IPS DF 4.7 (cell line): ENCODE measurements at regions not wholly inside any gene's neighbourhood (a gene's known extent, or its start where the extent isn't known, plus 50 kb on each side); places are given as distances from the start of the nearest gene placed in this dataset.

Experiments used
- DNase-seq: peaks from one replicate; pipeline ENCODE4 v3.0.0-alpha.2; 2013; ENCODE audit warnings: low spot score; ENCODE audit errors: extremely low read depth

DNA sequence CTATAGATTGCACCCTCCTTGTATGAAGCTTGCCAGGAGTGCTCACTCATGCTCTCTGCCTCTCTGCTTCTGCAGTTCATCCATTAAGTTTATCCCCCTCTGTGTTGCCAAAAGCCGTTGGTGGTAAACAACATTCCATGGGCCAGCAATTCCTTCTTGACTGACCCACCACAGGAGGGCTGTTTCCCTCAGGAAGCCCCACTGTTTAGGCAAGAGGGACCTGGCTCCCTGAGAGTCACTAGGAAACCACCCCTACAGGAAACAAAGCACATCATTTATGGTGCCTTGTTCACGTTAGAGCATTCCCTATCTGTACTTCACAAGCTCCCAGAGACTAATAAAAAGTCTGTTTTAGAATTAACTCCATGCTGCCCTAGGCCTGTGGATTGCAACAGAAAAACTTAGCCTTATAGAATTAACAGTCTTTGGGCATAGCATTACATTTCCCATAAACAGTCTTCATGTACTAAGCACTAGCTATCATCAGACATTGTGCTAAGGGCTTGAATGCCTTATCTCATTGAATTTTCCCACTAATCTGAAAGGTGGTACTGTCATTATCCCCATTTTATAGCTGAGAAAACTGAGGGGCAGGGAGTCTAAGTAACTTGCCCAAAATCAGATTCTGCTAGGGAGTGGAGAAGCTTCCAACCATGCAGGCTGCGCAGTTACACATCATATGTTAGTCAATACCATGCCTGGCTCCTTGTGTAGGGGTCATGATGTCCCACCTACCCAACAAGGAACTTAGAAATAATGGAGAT is 149.9 kb downstream of the SHQ1 start:
- DNase-seq, result no peak

- no peak for DNase-seq
Measured at GRCh38 chr3:72697717-72698116, 150.5 kb downstream of the SHQ1 start.

DNA sequence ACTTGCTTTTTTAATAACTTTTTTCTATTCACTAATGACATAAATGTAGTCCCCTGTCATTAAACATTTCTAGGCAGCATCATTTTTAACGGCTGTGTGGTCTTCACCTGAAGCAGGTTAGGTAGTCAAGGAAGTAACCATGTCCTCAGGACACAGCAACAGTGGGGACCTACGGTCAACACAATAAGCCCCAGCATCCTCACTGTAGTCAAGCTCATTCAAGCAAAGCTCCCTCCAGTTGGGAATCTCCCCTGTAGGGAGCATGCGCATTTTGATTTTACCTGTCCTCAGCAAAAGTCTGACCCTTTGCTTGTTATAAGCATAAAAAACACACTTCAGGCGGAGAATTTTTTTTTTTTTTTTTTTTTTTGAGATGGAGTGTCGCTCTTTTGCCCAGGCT is 151.4 kb downstream of the SHQ1 start:
- no peak for DNase-seq

GRCh38 chr3:72694398-72694797 is 153.8 kb downstream of the SHQ1 start:
- DNase-seq, result no peak

- no peak for DNase-seq
Measured at GRCh38 chr3:72692990-72693389, 155.3 kb downstream of the SHQ1 start.

GRCh38 chr3:72690629-72691028 is 157.6 kb downstream of the SHQ1 start:
- no peak for DNase-seq

DNA sequence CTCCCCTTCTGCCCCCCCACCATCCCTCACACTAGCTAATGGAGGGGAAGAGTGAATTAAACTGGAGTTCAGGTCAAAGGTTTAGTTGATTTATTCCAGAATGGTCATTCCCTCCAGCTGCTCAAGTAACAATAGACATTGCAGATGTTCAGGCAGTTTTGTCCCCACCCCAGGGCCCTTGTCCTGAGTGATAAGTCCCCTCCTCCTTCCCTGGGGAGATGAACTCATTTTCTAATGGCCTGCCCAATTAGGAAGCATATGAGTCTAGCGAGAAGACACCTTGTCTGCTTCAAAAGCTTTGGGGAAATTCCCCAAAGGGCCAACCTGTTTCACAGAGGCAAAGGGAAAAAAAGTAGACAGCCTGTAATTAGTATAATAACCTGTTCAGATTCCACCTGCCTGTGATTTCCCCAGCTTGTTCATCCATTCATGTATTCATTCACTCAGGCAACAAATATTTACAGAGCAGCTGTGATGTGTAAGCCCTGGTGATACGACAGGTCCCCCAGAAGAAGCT is 165.3 kb downstream of the SHQ1 start:
- no peak for DNase-seq

DNA sequence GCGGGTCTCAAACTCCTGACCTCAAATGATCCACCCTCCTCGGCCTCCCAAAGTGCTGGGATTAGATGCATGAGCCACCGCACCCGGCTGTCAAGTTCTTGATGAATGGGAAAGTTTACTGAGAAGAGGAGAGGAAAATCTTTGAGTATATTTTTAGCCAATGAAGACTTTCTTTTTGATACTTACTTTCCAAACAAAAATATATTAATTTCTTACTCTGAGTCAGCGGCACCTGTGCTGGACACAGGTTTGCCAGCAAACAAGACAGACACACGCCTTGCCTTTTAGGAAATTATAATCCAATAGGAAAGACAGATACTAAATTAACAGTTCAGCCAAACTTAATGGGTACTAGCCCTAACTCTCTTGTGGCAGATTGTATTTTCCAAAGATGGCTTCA is 166.6 kb downstream of the SHQ1 start:
- no peak for DNase-seq

- DNase-seq, result no peak
Measured at GRCh38 chr3:72680766-72681165, 167.5 kb downstream of the SHQ1 start.

- no peak for DNase-seq
Measured at GRCh38 chr3:72679540-72680198, 168.6 kb downstream of the SHQ1 start.

- no peak for DNase-seq
Measured at GRCh38 chr3:72678867-72679266, 169.4 kb downstream of the SHQ1 start.

DNA sequence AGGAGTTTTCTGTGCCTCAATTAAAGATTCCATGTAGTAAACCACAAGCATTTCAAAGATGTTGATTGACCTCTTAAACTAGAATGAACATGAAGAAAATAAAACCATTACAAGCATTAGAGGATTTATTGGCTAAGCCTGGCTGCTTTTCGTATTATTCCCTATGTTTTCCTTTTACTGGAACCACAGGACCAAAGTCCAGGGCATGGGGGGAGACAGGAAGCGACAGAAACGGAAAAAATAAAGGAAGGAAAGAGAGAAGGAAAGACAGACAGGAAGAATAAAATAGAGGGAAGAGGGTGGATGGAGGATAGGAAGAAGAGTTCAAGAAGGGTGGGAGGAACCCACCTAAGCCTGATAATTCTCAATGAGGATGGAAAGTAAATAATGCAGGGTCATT is 169.9 kb downstream of the SHQ1 start:
- DNase-seq, result no peak

- DNase-seq, result no peak
Measured at GRCh38 chr3:72675243-72675642, 173.0 kb downstream of the SHQ1 start.

DNA sequence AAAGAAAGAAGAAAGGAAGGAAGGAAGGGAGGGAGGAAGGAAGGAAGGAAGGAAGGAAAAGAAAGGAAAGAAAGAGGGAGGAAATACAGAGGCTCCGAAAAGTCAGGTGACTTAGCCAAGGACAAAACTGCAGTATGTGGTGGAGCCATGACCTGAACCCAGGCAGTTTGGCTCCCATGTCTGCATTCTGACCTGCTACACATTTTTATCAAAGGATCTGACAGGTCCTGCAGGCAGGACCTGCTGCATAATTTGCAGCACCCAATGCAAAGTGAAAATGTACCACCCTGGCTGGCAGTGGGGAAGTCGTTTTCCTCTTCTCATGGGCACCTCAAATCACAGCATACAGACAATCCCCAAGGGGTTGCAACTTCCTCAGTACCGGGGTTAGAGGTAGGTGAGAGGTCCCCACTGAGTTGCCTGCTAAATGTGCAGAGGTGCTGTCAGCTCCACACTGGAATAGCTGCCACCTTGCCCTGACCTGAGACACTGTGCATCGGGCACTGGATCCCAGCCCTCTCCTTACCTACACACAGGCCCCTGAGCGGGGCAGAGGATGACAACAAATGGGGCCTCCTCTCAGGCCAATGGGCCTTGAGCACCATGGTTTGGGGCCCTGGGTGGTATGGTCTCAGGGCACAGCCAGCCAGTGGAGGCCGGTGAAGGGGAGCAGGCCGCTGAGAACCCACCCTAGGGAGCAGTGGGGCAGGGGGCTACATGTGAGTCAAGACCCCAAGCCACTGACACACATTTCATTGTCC is 175.1 kb downstream of the SHQ1 start:
- no peak for DNase-seq

GRCh38 chr3:72669224-72669623 is 179.0 kb downstream of the SHQ1 start:
- no peak for DNase-seq

- DNase-seq, result no peak
Measured at GRCh38 chr3:72666447-72666755, 181.8 kb downstream of the SHQ1 start.

DNA sequence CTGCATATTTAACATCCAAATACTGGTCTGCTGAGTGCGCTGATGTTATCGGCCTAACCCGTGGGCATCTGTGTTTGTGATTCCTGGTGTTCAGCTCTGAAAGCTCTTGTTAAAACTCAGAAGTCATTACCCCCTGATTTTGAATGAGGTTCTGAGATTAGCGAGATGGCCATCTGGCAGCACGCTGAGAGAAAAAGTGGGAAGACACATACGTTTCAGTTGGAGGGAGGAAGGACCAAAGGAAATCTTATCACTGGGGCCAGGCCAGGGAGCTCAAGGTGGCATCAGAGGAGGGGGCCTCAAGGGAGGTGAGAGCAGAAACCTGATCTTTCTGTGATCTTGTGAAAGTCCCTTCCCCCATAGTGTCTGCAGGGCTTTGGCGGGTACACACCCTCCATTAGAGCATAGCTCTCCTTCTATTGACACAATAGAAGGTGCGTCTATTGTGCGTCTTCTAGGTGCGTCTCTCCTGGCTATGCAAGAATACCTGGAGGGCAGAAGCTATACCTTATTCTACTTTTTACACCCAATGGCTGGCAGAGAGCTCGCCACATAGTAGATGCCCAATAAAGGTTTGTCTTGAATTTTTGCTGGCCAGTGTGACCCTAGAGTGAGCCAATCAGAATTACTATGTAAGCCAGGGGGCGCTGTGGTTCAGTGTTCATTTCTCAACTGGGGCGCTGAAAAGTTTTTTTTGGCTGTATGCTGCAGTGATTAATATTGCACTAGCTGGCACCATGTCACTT is 182.4 kb downstream of the SHQ1 start:
- no peak for DNase-seq

DNA sequence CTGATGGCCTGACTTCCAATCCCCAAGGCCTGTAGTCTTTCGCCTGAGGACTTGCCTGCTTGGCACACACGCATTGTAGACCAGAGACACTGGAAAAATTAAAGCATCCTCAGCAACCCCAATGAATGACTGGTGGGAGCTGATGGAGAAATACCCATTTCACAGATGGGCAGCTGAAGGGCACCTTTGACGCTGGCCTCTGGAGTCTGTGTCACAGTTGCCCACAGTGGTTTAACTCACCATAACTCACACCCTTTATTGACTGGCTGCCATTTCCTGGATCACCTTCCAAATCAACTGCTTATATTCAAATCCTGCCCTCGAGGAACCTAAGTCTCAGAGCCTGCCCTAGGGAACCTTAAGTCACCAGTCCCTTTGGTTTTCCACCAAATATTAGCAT is 183.1 kb downstream of the SHQ1 start:
- no peak for DNase-seq

DNA sequence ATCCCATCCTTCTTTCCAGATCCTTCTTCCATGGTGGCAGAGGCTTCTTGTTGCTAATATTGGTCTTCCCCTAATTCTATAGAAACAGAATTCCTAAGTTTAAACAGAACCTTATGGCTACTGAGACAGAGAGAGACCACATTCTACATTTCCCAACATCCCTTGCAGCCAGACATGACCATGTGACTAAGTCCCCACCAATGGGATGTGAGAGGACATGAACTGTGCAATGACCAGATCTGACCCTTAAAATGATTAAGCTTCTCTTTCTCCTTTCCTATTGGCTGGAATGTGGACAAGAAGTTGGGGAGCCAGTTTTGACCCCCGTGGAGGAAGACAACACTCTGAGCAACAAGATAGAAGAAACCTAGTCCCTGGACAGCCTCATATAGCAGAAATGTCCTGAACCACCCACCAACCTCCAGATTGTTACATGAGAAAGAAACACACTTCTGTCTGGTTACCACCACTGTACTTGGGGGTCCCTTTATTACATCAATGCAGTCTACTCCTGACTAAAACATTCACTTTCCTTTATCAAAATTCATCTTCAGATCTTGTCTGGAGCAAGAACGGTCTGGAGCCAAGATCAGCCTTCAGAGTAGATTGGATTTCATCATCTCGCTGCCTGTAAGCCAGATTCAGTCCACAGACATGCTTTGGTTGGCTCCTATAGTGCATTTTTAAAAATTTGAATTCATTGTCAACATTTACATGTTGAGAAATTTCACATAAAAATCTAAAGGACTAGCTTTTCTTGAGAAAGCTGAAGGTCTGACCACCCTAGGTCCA is 183.9 kb downstream of the SHQ1 start:
- no peak for DNase-seq

DNA sequence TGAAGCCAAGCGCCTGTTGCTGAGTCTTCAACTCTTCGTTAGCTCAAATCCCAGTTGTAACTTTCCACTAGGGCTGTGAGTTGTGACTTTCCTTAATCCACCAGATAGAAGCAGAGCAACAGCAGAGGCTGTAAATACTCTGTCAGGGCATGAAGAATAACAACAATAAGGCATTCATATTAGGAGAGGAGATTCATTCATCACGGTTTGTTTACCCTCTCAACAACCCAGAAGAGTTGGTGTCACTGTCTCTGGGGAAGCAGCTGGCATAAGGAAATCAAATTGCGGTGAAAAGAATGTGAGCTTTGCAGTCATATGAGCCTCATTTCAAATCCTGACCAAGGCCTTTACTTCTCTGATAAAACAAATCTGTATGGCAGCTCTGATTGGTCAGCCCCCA is 184.8 kb downstream of the SHQ1 start:
- DNase-seq, result no peak

DNA sequence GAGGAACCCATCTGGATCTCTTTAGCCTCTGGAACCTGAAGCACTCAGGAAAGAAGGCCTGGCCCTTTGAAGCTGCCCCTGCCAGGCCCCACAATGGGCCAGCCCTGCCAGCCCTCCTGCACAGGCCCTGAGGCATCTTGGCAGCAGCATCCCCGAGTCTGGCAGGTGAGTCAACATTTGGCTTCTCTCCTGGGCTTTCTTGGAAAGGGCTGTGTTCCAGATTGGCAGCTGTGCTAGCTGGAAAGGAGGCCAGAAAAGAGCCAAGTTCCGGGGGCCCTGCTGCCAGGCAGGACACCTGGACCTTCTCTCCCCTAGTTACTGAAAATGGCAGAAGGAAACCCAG is 187.2 kb downstream of the SHQ1 start:
- DNase-seq, result no peak
